Superior temporal gyrus (tissue), 1 donor: ENCODE measurements at regions not wholly inside any gene's neighbourhood (a gene's known extent, or its start where the extent isn't known, plus 50 kb on each side); places are given as distances from the start of the nearest gene placed in this dataset.
"Not testable (repeated sequence)": the region's sequence is repeated elsewhere in the genome, so short reads cannot be mapped to it uniquely, and the experiment has no call there.

Experiments used
- DNase-seq: peaks from one replicate; pipeline ENCODE4 v3.0.0-alpha.2; 2016; ENCODE audit errors: extremely low spot score

DNA sequence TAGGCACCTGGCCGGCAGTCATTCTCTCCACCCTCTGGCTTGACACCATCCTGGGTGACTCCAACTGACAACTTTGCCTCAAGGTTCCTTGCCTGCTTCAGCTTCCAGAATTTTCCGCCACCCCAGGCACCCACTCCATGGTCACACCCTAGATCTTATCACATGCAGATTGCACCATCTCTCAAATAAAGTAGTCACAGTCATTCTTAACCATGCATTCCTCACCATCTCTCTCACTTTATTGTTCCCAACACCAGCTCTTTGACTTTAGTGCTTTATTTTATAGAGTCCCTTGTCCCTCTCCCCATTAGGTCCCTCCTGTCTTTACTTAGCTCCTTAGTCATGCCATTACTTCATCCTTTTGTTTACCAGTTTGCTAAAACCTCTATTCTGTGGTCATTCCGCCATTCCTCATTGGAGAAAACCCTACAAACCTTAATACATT lies 351.7 kb downstream of the SPRY2 start:
- no peak for DNase-seq

DNA sequence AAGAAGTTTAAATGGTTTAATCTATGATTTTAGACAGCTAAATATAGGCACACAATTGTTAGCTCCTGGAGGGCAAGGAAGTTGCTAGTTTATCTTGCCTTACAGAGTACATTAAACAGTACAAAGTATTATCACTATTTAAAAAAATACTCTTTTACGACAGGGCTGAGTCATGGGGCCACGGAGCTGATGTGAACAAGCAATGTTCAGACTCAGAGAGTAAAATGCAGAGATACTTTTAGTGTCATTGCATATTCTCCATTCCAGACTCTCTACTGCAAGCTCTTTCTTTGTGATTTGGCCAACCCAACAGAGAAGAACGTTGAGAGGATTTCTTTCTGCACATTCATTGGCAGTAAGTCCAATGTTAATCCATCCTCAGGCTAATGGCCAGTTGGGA lies 352.4 kb downstream of the SPRY2 start:
- DNase-seq, result no peak

DNA sequence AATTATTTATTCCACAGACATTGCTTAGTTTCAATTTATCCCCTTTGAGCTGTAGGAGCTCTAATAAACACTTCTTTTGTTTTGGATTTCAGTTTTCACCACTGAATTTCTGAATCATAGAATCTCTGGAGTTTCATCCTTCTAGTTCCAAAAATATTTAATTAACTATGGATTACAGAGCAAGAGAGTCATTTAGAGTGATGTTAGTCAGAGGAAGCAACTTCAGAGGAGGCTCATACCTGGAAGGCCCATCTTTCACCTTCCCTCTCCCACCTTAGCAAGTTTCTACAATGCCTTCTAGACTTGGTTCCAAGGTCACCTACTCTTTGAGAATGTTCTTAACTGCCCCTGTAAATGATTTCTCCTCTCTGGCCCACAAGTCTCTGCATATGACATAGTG lies 353.2 kb downstream of the SPRY2 start:
- DNase-seq, result no peak

DNA sequence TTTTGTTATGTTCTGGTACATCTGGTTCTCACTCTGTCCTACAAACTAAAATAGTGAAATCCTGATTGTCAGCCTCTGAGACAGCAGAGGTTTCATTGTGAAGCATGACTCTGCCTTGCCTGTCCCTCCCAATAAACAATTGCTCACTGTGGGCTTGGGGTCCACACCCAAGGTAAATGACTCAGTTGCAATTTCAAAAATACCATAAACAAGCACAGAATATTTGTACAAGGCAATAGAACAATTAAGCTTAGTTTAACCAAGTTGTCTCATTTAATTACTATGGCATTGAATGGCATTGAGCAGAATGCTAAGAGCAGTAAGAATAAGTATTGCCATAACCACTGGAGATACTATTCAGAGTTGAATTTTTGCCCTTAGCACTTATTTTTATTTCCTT lies 353.6 kb downstream of the SPRY2 start:
- DNase-seq, result no peak

DNA sequence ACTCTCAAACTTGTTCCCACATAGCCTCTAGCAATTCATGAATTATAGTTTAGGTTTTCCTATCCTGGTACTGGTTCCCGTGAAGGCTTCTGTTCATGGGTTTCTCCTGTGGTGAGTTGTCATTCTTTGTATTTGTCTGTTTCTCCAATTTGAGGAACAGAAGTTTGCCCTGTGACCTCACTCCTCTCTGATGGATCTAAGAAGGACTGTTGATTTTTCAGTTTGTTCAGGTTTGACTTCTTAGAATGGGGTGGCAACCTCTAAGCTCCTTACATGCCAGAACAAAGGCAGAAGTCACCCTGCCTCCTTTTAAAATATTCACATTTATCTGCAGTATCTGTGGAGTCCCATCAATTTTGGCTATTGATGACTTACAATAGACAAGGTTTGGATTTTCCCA lies 354.0 kb downstream of the SPRY2 start:
- DNase-seq, result no peak

DNA sequence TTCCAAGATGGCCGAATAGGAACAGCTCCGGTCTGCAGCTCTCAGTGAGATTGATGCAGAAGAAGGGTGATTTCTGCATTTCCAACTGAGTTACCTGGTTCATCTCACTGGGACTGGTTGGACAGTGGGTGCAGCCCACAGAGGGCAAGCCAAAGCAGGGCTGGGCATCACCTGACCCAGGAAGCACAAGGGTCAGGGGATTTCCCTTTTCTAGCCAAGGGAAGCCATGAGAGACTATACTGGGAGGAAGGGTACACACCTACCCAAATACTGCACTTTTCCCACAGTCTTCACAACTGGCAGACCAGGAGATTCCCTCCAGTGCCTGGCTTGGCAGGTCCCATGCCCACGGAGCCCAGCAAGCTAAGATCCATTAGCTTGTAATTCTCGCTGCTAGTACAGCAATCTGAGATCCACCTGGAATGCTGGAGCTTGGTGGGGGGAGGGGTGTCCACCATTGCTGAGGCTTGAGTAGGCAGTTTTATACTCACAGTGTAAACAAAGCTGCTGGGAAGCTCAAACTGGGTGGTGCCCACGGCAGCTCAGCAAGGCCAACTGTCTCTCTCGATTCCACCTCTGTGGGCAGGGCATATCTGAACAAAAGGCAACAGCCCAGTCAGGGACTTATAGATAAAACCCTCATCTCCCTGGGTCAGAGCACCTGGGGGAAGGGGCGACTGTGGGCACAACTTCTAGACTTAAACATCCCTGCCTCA lies 365.8 kb downstream of the SPRY2 start:
- DNase-seq, result not testable (repeated sequence)

DNA sequence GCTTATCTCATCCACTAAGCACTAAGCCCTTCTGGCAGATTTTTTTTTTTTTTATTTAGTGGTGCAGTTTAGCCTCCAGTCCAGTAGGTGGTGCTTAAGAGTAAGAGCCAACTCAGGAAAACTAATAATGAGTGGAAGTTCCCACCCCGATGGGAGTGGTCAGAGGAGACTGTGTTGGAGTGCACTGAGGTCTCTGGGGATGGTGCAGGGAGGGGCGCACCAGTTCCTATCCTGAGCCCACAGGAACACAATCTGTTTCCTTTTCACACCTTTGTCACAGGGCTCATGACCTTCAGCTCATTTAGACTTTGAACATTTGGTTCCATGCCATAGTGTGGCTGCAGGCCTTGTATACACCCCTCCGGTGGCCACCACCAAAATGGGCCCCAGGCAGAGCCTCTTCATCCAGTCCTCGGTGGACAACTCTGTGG lies 367.4 kb downstream of the SPRY2 start:
- peak; percentile 6 for DNase-seq

DNA sequence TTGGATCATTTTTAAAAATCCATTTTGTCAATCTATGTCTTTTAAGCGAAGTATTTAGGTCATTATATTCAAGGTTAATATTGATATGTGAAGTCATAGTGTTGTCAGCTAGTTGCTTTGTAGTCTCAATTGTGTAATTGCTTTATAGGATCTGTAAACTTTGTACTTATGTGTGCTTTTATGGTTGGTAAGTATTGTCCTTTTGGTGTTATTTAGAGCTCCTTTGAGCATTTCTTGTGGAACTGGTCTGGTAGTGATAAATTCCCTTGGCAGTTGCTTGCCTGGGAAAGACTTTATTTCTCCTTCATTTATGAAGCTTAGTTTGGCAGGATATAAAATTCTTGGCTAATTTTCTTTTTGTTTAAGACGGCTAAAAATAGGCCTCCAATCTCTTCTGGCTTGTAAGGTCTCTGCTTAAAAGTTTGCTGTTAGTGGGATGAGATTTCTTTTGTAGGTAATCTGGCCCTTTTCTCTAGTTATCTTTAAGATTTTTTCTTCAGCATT lies 368.8 kb downstream of the SPRY2 start:
- no peak for DNase-seq

DNA sequence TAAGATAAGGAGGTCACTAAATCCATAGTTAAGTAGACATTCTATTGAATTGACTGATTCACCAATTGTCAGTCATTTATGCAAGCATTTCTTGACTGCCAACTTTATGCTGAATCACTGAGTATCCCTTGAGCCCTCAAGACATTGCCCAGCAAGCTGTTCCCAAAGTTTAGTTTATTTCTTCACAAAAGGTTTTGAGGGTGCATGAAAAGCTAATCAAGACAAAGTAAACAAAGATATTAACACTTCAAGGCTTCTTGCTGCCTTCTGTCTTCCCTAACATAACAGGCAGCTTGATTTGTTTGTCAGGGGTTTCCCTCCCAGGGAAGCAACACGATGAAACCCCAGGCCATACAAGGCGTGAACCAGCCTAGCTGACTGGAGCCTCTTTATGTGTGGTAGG lies 374.4 kb downstream of the SPRY2 start:
- peak; percentile 13 for DNase-seq

DNA sequence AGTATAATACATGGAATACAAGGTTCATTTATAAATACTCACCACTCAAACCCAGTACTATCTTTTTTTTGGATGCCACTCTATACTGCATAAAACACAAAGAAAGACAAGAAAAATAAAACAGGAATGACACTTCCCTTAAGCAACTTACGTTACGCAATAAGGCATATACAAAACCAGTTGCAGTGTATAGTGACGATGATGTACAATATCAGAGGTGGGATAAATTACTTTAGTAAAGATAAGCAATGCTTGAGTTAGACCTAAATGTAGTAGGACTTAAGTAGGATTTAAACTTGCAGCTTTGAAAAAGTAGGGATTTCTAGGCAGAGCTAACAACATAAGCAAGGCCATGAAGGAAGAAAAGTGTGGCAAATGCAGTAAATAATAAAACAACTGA lies 374.9 kb downstream of the SPRY2 start:
- DNase-seq, result no peak

DNA sequence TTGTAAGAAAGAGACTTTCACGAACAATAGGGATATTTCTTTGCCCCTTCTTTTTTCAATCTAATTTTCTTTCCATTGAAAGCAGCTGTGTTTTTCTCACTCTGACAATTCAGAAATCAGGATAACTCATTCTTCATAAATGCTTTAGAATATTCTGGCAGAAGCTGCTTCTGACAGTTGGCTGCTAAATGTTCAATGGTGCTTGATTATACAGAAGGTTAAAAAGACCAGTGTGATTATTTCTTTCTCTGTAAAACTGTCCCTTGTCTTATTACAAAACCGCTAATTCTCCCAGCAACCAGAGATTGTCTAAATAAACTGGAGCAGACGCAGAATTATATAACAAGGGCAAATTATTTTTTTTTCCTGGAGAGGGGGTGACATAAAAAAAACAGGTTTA lies 394.4 kb downstream of the SPRY2 start:
- DNase-seq, result no peak

DNA sequence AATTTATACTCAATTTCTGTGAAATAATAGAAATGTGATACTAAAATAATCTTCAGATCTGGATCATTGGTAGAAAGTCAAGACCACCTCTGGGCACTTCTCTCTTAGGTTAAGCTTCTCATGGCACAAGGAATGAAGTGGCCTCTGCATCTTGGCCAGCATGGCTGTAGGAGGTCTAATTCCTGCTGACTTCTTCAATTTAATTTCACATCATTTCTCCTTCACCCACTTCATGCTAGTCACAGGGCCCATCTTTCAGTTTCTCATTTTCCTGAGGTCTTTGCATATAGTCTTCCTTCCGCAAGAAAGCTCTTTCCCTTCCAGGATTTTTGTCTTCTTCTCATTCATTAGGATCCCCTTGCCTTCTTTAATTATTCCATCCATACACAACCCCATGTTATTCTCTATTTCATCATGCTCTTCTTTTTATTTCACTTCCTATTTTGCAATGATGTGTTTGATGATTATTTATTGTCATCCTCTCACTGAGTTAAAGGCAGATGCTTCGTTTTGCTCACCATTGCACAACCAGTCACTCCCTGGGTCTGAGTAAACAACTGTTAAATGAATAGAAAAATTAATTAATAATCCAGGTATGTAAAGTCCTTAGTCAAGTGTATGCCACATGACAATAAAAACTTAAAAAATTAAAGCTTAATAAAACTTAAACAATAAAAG lies 397.4 kb downstream of the SPRY2 start:
- peak; percentile 4 for DNase-seq

DNA sequence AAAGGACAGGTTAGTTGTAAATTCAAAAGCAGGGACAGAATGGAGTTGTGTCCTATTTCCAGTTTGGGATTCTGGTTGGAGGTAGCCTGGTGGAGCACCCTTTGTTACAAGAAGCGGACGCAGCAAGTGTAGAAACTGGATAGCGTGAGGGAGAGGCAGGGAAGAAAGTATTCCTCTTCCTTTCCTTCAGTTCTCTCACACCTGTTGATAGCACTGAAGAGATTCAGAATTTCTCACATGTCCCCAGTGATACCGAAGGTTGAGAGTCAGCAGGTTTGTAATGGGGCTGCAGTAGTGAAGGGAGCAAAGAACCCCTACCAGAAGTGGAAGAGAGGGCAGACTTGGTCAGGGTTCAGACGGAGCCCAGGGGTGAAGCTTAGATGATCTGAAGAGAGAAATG lies 399.2 kb downstream of the SPRY2 start:
- no peak for DNase-seq

DNA sequence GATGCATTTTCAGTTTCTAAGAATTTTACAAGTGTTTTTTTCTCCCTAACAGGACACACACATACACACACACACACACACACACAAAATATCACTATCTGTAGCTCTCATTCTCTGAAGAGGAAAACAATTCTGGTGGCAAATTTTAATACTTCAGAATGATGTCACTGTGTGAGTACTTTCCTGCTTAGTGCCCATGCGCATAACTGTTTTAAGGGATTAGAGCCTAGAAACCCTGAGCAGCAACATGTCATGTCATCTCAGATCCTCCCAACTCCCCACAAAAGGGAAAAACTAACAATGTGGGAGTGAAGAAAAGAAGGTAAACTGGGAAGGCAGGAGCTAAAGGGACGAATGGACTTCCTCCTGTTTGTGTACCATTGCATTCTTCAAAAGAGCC lies 401.2 kb downstream of the SPRY2 start:
- no peak for DNase-seq

DNA sequence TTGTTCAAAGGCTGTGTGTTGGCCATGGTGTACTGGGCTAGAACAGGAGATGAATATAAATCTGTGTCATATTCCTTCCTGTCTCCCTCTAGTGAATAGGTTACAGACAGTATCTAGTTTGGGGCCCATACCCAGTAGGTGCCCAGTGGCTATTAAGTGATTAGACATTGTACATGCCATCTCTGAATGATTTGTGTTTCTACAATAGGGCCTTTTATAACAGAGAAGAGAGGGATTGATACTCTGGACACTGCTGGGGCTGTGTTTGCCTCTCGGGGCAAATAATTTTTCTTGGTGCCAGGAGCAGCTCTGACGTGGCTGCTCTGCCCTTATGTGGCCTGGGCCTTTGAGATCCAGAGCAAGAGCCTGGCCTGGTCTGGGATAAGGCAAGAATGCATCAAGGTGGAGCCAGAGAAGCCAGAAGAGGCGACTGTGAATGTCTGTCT lies 403.1 kb downstream of the SPRY2 start:
- DNase-seq, result peak; percentile 83

DNA sequence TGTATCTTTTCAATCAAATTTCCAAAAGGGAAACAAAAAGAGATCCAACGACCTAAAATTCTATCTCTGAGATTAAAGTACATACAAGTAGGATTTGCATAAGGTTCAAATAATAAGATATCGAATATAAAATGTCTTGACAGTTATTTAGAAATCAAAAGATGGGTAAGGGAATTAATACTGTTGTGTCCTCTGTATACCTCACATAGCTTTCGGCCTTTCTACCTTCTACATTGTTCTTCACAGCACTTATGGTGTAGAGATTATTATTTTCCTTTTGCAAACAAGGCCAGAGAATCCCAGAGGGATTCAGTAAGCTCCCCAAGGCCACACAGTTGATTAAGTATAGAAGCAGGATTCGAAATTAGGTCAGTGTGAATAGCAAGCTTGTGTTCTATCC lies 403.6 kb downstream of the SPRY2 start:
- DNase-seq, result peak; percentile 73

DNA sequence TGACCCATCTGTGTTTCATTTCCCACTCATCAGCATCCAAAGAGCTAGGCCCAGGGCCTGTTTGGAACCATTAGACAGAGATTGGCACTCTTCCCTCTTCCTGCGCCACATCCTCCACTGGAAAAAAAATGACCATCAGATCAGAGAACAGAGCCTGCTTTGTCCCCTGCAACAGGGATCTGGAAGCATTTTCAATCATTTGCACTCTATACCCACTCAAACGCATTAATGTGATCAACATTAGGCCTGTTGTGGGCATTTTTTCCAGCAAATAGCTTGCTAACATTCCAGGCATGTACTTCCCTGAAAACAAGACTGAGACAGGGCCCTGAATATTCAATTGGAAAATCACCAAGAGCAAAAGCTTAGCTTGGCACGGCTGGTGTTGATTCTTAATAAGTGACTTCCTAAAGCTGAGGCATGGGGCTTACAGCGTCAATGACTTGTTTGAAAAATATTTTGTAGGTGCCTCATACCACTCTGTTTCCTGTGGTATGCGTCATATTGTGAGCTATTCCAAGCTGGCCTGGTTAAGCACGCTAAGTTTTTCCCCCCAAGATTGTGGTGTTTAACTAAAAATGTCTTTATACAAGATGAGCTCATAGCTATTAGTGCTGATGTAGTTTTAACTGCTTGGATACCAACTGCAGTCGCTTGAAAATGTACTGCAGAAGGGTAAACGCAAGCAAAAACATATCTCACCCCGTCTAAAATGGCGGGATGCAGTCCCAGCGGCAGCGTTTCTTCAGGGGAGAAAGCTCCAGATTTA lies 404.4 kb downstream of the SPRY2 start:
- DNase-seq, result peak; percentile 97

DNA sequence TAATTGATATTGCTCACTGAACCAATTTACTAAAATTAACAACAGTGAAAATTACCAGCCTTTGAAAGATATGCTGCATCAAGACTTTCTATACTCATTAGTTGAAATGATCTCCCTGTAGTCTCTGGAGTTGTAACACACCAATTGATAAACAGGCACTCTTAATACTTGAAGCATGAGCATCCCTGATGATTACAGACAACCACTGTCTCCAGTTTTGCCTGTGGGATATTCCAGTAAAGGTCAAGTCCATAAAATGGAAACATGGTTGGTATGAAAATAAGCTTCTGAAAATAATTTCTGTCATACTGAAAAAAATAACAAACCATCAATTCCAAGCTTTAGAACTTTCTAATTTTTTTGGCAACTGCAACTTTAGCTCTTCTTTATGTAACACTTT lies 405.8 kb downstream of the SPRY2 start:
- DNase-seq, result peak; percentile 17

DNA sequence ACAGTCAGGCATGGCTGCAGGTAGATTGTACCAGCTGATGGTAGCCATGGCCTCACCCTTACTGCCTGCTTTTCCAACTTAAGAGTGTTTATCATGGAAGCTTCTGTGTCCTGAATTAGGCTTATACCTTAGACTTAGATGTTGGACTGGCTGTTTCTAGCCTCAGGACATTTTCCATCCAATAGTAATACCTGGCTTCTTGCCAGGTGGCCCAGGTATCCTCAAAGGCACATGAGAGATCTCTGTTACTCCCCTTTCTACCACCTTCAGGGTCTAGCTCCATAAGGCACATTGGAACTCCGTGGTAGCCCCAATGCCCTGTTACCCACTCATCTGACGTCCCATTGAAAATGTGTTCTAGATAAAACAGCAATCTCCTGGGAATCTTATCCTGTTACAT lies 407.5 kb downstream of the SPRY2 start:
- no peak for DNase-seq

DNA sequence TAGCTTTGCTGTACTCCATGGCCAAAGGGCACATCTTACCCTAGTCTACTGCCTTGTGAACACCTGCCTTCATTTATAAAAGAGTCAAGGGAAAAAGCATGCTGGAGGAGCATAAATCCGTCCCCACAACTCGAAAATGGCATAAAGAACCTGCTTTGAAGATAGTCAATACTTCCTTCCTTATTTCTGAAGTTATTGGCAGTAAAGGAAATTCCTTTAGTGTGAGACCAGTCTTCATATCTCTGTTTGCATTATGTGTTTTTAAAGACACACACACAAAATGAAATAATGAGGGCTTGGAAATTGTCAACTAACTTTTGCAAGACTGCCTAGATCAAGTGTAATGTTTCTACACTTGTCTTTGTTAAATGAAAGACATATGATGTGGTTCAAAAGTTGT lies 408.4 kb downstream of the SPRY2 start:
- no peak for DNase-seq

DNA sequence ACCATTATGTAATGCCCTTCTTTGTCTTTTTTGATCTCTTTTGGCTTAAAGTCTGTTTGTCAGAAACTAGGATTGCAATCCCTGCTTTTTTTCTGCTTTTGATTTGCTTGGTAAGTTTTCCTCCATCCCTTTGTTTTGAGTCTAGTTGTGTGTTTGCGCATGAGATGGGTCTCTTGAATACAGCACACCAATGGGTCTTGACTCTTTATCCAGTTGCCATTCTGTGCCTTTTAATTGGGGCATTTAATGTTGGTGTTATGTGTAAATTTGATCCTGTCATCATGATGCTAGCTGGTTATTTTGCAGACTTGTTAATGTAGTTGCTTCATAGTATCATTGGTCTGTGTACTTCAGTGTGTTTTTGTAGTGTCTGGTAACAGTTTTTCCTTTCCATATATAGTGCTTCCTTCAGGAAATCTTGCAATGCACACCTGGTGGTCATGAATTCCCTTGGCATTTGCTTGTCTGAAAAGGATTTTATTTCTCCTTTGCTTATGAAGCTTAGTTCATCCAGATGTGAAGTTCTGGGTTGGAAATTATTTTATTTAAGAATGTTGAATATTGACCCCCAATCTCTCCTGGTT lies 416.9 kb downstream of the SPRY2 start:
- not testable (repeated sequence) for DNase-seq

DNA sequence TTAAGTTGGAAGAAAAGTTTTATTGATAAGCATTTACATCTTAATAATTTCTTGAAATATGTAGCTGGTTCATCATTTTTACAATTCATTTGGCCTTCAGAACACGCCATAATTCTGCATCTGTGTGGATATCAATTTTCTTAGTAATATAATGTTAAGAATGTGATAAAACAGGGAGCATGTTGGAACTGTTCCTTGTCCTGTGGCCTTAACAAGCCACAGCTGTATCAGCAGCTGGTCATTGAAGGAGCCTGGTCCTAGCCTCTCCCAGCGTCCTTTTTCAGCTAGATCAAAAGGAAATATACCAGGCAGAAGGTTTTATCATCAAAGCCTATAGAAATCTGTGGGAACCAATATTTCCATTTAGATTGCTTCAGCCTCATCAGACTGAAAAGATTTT lies 421.8 kb downstream of the SPRY2 start:
- no peak for DNase-seq
